ENCODE measurements at regions not wholly inside any gene's neighbourhood (a gene's known extent, or its start where the extent isn't known, plus 50 kb on each side); places are given as distances from the start of the nearest gene placed in this dataset.

DNA sequence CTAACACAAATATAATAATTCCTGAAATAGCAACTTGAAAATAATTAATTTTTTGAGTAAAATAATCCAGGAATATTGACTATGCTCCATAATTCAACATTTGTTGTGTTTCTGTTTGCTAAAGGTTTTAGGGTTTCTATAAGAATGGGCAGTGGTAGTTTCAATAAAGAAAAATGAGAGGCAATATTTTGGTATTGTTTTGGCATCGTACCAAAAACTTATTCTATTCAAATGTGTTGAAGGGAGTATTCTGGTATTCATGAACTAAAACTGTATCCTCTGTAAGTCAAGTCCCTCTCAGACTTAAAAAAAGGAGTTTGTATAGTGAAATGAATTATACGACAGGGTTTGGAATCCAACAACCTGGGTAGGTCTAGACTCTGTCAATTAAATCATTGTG is 1245.6 kb upstream of the CELF4 start:
- TF ChIP-seq, protein P1, sequence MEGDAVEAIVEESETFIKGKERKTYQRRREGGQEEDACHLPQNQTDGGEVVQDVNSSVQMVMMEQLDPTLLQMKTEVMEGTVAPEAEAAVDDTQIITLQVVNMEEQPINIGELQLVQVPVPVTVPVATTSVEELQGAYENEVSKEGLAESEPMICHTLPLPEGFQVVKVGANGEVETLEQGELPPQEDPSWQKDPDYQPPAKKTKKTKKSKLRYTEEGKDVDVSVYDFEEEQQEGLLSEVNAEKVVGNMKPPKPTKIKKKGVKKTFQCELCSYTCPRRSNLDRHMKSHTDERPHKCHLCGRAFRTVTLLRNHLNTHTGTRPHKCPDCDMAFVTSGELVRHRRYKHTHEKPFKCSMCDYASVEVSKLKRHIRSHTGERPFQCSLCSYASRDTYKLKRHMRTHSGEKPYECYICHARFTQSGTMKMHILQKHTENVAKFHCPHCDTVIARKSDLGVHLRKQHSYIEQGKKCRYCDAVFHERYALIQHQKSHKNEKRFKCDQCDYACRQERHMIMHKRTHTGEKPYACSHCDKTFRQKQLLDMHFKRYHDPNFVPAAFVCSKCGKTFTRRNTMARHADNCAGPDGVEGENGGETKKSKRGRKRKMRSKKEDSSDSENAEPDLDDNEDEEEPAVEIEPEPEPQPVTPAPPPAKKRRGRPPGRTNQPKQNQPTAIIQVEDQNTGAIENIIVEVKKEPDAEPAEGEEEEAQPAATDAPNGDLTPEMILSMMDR (conservative IDR thresholded peaks at IDR 0.05; ENCODE audit: low read depth, low read length), result no peak
- no peak for DNase-seq (ENCODE audit: low read depth)
- H3K4me3 ChIP-seq (ENCODE audit: low read depth, low read length), result no peak overlapping the region

- TF ChIP-seq, protein P1 (conservative IDR thresholded peaks at IDR 0.05; ENCODE audit: low read depth, low read length), result no peak
- DNase-seq (ENCODE audit: low read depth), result no peak
- no peak overlapping the region for H3K4me3 ChIP-seq (ENCODE audit: low read depth, low read length)
Observed at GRCh38 chr18:38810789-38811188, 1245.2 kb upstream of the CELF4 start.

GRCh38 chr18:38807915-38808314 is 1242.3 kb upstream of the CELF4 start:
- H3K4me3 ChIP-seq (ENCODE audit: low read depth, low read length), result no peak overlapping the region
- TF ChIP-seq, protein P1 (conservative IDR thresholded peaks at IDR 0.05; ENCODE audit: low read depth, low read length), result no peak
- no peak for DNase-seq (ENCODE audit: low read depth)

GRCh38 chr18:38805256-38805655 is 1239.7 kb upstream of the CELF4 start:
- TF ChIP-seq, protein P1 (conservative IDR thresholded peaks at IDR 0.05; ENCODE audit: low read depth, low read length), result no peak
- H3K4me3 ChIP-seq (ENCODE audit: low read depth, low read length), result no peak overlapping the region

GRCh38 chr18:38801640-38802039 is 1236.0 kb upstream of the CELF4 start:
- no peak for DNase-seq (ENCODE audit: low read depth)
- TF ChIP-seq, protein P1 (conservative IDR thresholded peaks at IDR 0.05; ENCODE audit: low read depth, low read length), result no peak
- H3K4me3 ChIP-seq (ENCODE audit: low read depth, low read length), result no peak overlapping the region

More at GRCh38 chr18:38805256-38805655, 1239.7 kb upstream of the CELF4 start:
- no peak for DNase-seq (ENCODE audit: low read depth)

DNA sequence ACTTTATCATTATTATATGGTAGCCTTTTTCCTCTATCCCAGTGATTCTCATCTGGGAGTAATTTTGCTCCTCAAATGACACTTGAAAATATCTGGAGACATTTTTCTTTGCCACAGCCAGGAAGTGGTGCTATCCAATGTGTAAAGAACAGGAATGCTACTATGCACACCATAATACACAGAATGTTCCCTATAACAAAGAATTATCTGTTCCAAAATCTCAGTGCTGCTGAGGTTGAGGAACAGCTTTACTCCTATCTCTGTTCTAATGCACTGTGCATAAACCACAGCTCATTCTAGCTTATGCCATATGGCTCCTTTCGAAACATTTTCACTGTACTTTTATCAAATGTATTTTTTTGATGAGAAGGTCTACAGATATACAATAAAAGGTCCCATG is 1231.2 kb upstream of the CELF4 start:
- TF ChIP-seq, protein P1 (conservative IDR thresholded peaks at IDR 0.05; ENCODE audit: low read depth, low read length), result no peak
- no peak overlapping the region for H3K4me3 ChIP-seq (ENCODE audit: low read depth, low read length)
- DNase-seq (ENCODE audit: low read depth), result no peak

GRCh38 chr18:38792731-38793130 is 1227.1 kb upstream of the CELF4 start:
- DNase-seq (ENCODE audit: low read depth), result no peak
- no peak overlapping the region for H3K4me3 ChIP-seq (ENCODE audit: low read depth, low read length)
- TF ChIP-seq, protein P1 (conservative IDR thresholded peaks at IDR 0.05; ENCODE audit: low read depth, low read length), result no peak
